Right lobe of liver (tissue), 6 donors: ENCODE measurements at regions not wholly inside any gene's neighbourhood (a gene's known extent, or its start where the extent isn't known, plus 50 kb on each side); places are given as distances from the start of the nearest gene placed in this dataset.

ENCODE experiments used
- ATAC-seq, 4 donors: fragments of 200-7000 bp; cut with Tn5 transposase; one replicate each; pipeline ENCODE4 v1.9.1; 2020; ENCODE audit warnings: mild to moderate bottlenecking in 4 of 4, moderate library complexity in 4 of 4
- DNase-seq, 3 donors: peaks; one replicate each; pipeline ENCODE4 v3.0.0-alpha.2; 2020
- H3K27ac ChIP-seq, 3 donors: fragments of 200-600 bp; one replicate each; pipeline ENCODE4 v1.8.0; 2022
- H3K27me3 ChIP-seq, 2 donors: fragments of 200-600 bp; one replicate each; pipeline ENCODE4 v1.8.0; 2022
- H3K36me3 ChIP-seq, 4 donors: fragments of 200-600 bp; sonication (generic) in 1 of 4; one replicate each; pipeline versions ENCODE4 v1.5.1 to v1.8.0; 2017 to 2022; ENCODE audit warnings: control low read depth in 1 of 4
- H3K4me1 ChIP-seq, 4 donors: fragments of 200-600 bp; sonication (generic) in 1 of 4; one replicate each; pipeline versions ENCODE4 v1.5.1 to v1.8.0; 2017 to 2022; ENCODE audit warnings: control low read depth in 1 of 4
- H3K4me3 ChIP-seq, 3 donors: fragments of 200-600 bp; one replicate each; pipeline ENCODE4 v1.8.0; 2022
- H3K9me3 ChIP-seq, 4 donors: fragments of 200-600 bp; sonication (generic) in 1 of 4; one replicate each; pipeline versions ENCODE4 v1.5.1 to v1.8.0; 2017 to 2022; ENCODE audit warnings: control low read depth in 1 of 4
- CTCF ChIP-seq, 4 donors: fragments of 200-600 bp in 3 of 4; fragments of 450-650 bp in 1 of 4; IDR thresholded peaks; one replicate each; pipeline versions ENCODE4 v1.5.1 to v1.8.0; 2016 to 2022; ENCODE audit warnings: antibody characterized with exemption in 4 of 4, mild to moderate bottlenecking in 2 of 4
- POLR2A ChIP-seq: fragments of 450-650 bp; IDR thresholded peaks from one replicate; pipeline ENCODE4 v1.6.1; 2017; ENCODE audit warnings: antibody characterized with exemption, mild to moderate bottlenecking
- WGBS: methylation state at CpG from one replicate; pipeline ENCODE4 v1.1.6; 2018; ENCODE audit warnings: low coverage, low lambda C conversion rate; ENCODE audit not compliant: insufficient coverage; ENCODE audit errors: missing lambda C conversion rate; 5-methylcytosine and 5-hydroxymethylcytosine counted together
- intact Hi-C, 2 donors: fragments of 100-400 bp; cut with DNase I; formaldehyde crosslinking; loops; one replicate each; pipeline versions ENCODE4 v1.11.2 to v1.14.1; 2022
- donor health status: DM: no; HTN: yes; CAD: no.
- donor health status: DM: no; HTN: no; CAD: no.
- donor health status: DM: no; HTN: no; CAD: no.
- donor health status: DM: no; HTN: yes; CAD: no.
- donor health status: DM: no; HTN: yes; CAD: no.

- peaks cover 0 to 33% (median 0%) of the 10 kb centered on the region in 4 donors for H3K4me1 ChIP-seq
- no peak overlapping the region for H3K4me3 ChIP-seq
- no peaks in the 10 kb centered on the region for H3K9me3 ChIP-seq
- intact Hi-C loops = loop anchor here in 1 of 2 donors (10.0 kb wide), 1 partner anchor 170 kb away; no protein-coding TSS in a partner anchor
- WGBS = 81% methylated on average over 2 of the region's 3 CpGs
- no peaks in the 10 kb centered on the region for H3K27me3 ChIP-seq
- ATAC-seq (no peak), DNase-seq (no peak)
- TF ChIP-seq CTCF (IDR thresholded peaks at IDR 0.05) (no peak), POLR2A (no peak)
- no peaks in the 10 kb centered on the region for H3K36me3 ChIP-seq
- H3K27ac ChIP-seq = no peak overlapping the region
Measured at GRCh38 chr5:68455216-68455615, 239.7 kb downstream of the PIK3R1 start.

- intact Hi-C loops = loop anchor here in 1 of 2 donors (10.0 kb wide), 1 partner anchor 172 kb away; no protein-coding TSS in a partner anchor
- ATAC-seq = peak; percentile 86 to 96 (median 90)
- no peak overlapping the region for H3K4me3 ChIP-seq
- no peaks in the 10 kb centered on the region for H3K36me3 ChIP-seq
- WGBS = 18% methylated on average over 3 of the region's 4 CpGs
- H3K27ac ChIP-seq = peak overlapping the region in 1 of 3 donors; percentile 2
- peak; percentile 23 for TF ChIP-seq POLR2A
- no peak for TF ChIP-seq CTCF (IDR thresholded peaks at IDR 0.05)
- H3K4me1 ChIP-seq = peaks cover 0 to 31% (median 0%) of the 10 kb centered on the region in 4 donors
- no peaks in the 10 kb centered on the region for H3K9me3 ChIP-seq
- peak in 2 of 3 donors; percentile 30 to 54 for DNase-seq
- no peaks in the 10 kb centered on the region for H3K27me3 ChIP-seq
Measured at GRCh38 chr5:68456756-68457217, 241.2 kb downstream of the PIK3R1 start.

- H3K27me3 ChIP-seq = no peaks in the 10 kb centered on the region
- peaks cover 0 to 31% (median 0%) of the 10 kb centered on the region in 4 donors for H3K4me1 ChIP-seq
- WGBS = 95% methylated on average over 8 of the region's 8 CpGs
- H3K9me3 ChIP-seq = no peaks in the 10 kb centered on the region
- H3K27ac ChIP-seq = peak overlapping the region in 1 of 3 donors; percentile 2
- no peaks in the 10 kb centered on the region for H3K36me3 ChIP-seq
- no peak for ATAC-seq
- TF ChIP-seq CTCF (IDR thresholded peaks at IDR 0.05) (no peak), POLR2A (no peak)
- H3K4me3 ChIP-seq = no peak overlapping the region
- DNase-seq = no peak
- intact Hi-C loops = loop anchor here in 1 of 2 donors (10.0 kb wide), 1 partner anchor 172 kb away; no protein-coding TSS in a partner anchor
Measured at GRCh38 chr5:68457285-68457684, 241.7 kb downstream of the PIK3R1 start.

- H3K4me1 ChIP-seq = peaks cover 0 to 31% (median 0%) of the 10 kb centered on the region in 4 donors
- intact Hi-C loops = loop anchor here in 1 of 2 donors (10.0 kb wide), 1 partner anchor 174 kb away; no protein-coding TSS in a partner anchor
- no peaks in the 10 kb centered on the region for H3K27me3 ChIP-seq
- DNase-seq (no peak), ATAC-seq (no peak)
- H3K9me3 ChIP-seq = no peaks in the 10 kb centered on the region
- no peak for TF ChIP-seq CTCF (IDR thresholded peaks at IDR 0.05)
- no peaks in the 10 kb centered on the region for H3K36me3 ChIP-seq
- WGBS = 44% methylated on average over 3 of the region's 3 CpGs
- H3K27ac ChIP-seq = peak overlapping the region in 1 of 3 donors; percentile 9
- no peak overlapping the region for H3K4me3 ChIP-seq
Measured at GRCh38 chr5:68458416-68459021, 243.0 kb downstream of the PIK3R1 start.
